GM23338 (cell line): ENCODE measurements at regions not wholly inside any gene's neighbourhood (a gene's known extent, or its start where the extent isn't known, plus 50 kb on each side); places are given as distances from the start of the nearest gene placed in this dataset.
A peak's percentile ranks its signal among the peaks of the same experiment; 100 is the strongest.

ENCODE experiments used
- ATAC-seq: fragments of 200-7000 bp; cut with Tn5 transposase; 3 replicates; pipeline ENCODE4 v1.9.1; 2020
- DNase-seq: peaks from one replicate; pipeline ENCODE4 v3.0.0-alpha.2; 2015; ENCODE audit warnings: low spot score
- H2AFZ ChIP-seq: fragments of 200-600 bp; sonication (generic); 2 replicates; pipeline ENCODE4 v1.8.0; 2016; ENCODE audit warnings: antibody characterized with exemption, mild to moderate bottlenecking, moderate library complexity
- H3F3A ChIP-seq: fragments of 200-600 bp; sonication (generic); replicated peaks from 2 replicates; pipeline ENCODE4 v1.8.0; 2017; ENCODE audit warnings: antibody characterized with exemption, mixed run types, low read depth
- H3K27ac ChIP-seq: fragments of 200-600 bp; sonication (generic); 2 replicates; pipeline ENCODE4 v1.6.1; 2016; ENCODE audit warnings: low read depth
- H3K27me3 ChIP-seq: fragments of 200-600 bp; sonication (generic); 2 replicates; pipeline ENCODE4 v1.8.0; 2016; ENCODE audit warnings: mild to moderate bottlenecking, mixed run types, moderate library complexity; ENCODE audit not compliant: insufficient read depth
- H3K36me3 ChIP-seq: fragments of 200-600 bp; sonication (generic); 2 replicates; pipeline ENCODE4 v1.8.0; 2016; ENCODE audit warnings: mild to moderate bottlenecking; ENCODE audit not compliant: insufficient read depth
- H3K4me1 ChIP-seq: fragments of 200-600 bp; sonication (generic); 2 replicates; pipeline ENCODE4 v1.8.0; 2016; ENCODE audit warnings: mild to moderate bottlenecking, moderate library complexity; ENCODE audit not compliant: insufficient read depth
- H3K4me2 ChIP-seq: fragments of 200-600 bp; sonication (generic); 2 replicates; pipeline ENCODE4 v1.7.1; 2017; ENCODE audit warnings: mixed run types
- H3K4me3 ChIP-seq: fragments of 200-600 bp; sonication (generic); 2 replicates; pipeline ENCODE4 v1.6.1; 2016; ENCODE audit warnings: mixed run types
- H3K79me2 ChIP-seq: fragments of 200-600 bp; sonication (generic); replicated peaks from 2 replicates; pipeline ENCODE4 v1.8.0; 2017; ENCODE audit warnings: mild to moderate bottlenecking; ENCODE audit not compliant: insufficient read depth
- H3K9me2 ChIP-seq: fragments of 200-600 bp; sonication (generic); 2 replicates; pipeline ENCODE4 v1.8.0; 2017; ENCODE audit not compliant: insufficient read depth
- H4K20me1 ChIP-seq: fragments of 200-600 bp; sonication (generic); replicated peaks from 2 replicates; pipeline ENCODE4 v1.8.0; 2017; ENCODE audit warnings: mild to moderate bottlenecking; ENCODE audit not compliant: insufficient read depth
- H3K27ac Mint-ChIP-seq: 2 replicates; pipeline ENCODE4 v1.8.0; 2020; ENCODE audit warnings: inconsistent platforms, mild to moderate bottlenecking, moderate library complexity, mixed read lengths
- H3K27me3 Mint-ChIP-seq: 3 replicates; pipeline ENCODE4 v1.8.0; 2022; ENCODE audit warnings: low read depth, mild to moderate bottlenecking, moderate library complexity, mixed read lengths, inconsistent platforms; ENCODE audit not compliant: insufficient read depth, poor library complexity
- H3K36me3 Mint-ChIP-seq: 3 replicates; pipeline ENCODE4 v1.8.0; 2021; ENCODE audit warnings: low read depth, mild to moderate bottlenecking, inconsistent platforms, moderate library complexity, mixed read lengths
- H3K4me1 Mint-ChIP-seq: 3 replicates; pipeline ENCODE4 v1.8.0; 2020; ENCODE audit warnings: mild to moderate bottlenecking, inconsistent platforms, mixed read lengths
- H3K4me3 Mint-ChIP-seq: 3 replicates; pipeline ENCODE4 v1.8.0; 2021; ENCODE audit warnings: moderate library complexity, mild to moderate bottlenecking, inconsistent platforms, mixed read lengths
- H3K9me3 Mint-ChIP-seq: 3 replicates; pipeline ENCODE4 v1.8.0; 2020; ENCODE audit warnings: moderate library complexity, mild to moderate bottlenecking, inconsistent platforms, mixed read lengths
- CREB1 ChIP-seq: fragments of 250-450 bp; sonication (Bioruptor Pico); IDR thresholded peaks from 2 replicates; pipeline ENCODE4 v1.5.0; 2020; ENCODE audit warnings: low read depth, mild to moderate bottlenecking, moderate library complexity
- EZH2 ChIP-seq: fragments of 200-600 bp; sonication (generic); IDR thresholded peaks from one replicate; pipeline ENCODE4 v1.8.0; 2017; ENCODE audit warnings: antibody characterized with exemption, mild to moderate bottlenecking, low read depth; ENCODE audit not compliant: unreplicated experiment
- EZH2phosphoT487 ChIP-seq: fragments of 200-600 bp; sonication (generic); IDR thresholded peaks from one replicate; pipeline ENCODE4 v1.8.1; 2018; ENCODE audit warnings: antibody characterized with exemption; ENCODE audit not compliant: unreplicated experiment
- JUNB ChIP-seq: IDR thresholded peaks from one replicate; pipeline ENCODE4 v1.6.1; 2016; ENCODE audit warnings: antibody characterized with exemption; ENCODE audit not compliant: unreplicated experiment
- NANOG ChIP-seq: IDR thresholded peaks from 2 replicates; pipeline ENCODE4 v1.6.1; 2016; ENCODE audit warnings: antibody characterized with exemption, borderline replicate concordance
- POLR2AphosphoS5 ChIP-seq: IDR thresholded peaks from 2 replicates; pipeline ENCODE4 v1.6.1; 2016; ENCODE audit warnings: antibody characterized with exemption, low read depth
- STAT1 ChIP-seq: IDR thresholded peaks from one replicate; pipeline ENCODE4 v1.6.1; 2016; ENCODE audit warnings: antibody characterized with exemption; ENCODE audit not compliant: unreplicated experiment
- ZNF114 ChIP-seq: fragments of 250-450 bp; sonication (Bioruptor Pico); IDR thresholded peaks from 2 replicates; pipeline ENCODE4 v1.5.0; 2020; ENCODE audit warnings: mild to moderate bottlenecking, moderate library complexity
- ZNF331 ChIP-seq: fragments of 250-450 bp; sonication (Bioruptor Pico); IDR thresholded peaks from 2 replicates; pipeline ENCODE4 v1.5.0; 2020; ENCODE audit warnings: low read depth, mild to moderate bottlenecking, moderate library complexity
- TF ChIP-seq, protein P1 (sequence below), 2 experiments: fragments of 200-600 bp in 1 of 2; sonication (generic) in 1 of 2; conservative IDR thresholded peaks; 2 replicates each; pipeline versions ENCODE4 v1.5.1 to v1.6.1; 2016 to 2017; ENCODE audit warnings: antibody characterized with exemption in 2 of 2, low read depth in 2 of 2, mild to moderate bottlenecking in 2 of 2, moderate library complexity in 1 of 2
- TF ChIP-seq, protein P2 (sequence below): fragments of 250-450 bp; sonication (Bioruptor Pico); IDR thresholded peaks from 2 replicates; pipeline ENCODE4 v1.5.0; 2020; ENCODE audit warnings: mild to moderate bottlenecking, moderate library complexity
- TF ChIP-seq, protein P3 (sequence below): IDR thresholded peaks from 2 replicates; pipeline ENCODE4 v1.6.1; 2016; ENCODE audit warnings: antibody characterized with exemption
- TF ChIP-seq, protein P4 (sequence below): IDR thresholded peaks from one replicate; pipeline ENCODE4 v1.6.1; 2018; ENCODE audit warnings: antibody characterized with exemption; ENCODE audit not compliant: unreplicated experiment

DNA sequence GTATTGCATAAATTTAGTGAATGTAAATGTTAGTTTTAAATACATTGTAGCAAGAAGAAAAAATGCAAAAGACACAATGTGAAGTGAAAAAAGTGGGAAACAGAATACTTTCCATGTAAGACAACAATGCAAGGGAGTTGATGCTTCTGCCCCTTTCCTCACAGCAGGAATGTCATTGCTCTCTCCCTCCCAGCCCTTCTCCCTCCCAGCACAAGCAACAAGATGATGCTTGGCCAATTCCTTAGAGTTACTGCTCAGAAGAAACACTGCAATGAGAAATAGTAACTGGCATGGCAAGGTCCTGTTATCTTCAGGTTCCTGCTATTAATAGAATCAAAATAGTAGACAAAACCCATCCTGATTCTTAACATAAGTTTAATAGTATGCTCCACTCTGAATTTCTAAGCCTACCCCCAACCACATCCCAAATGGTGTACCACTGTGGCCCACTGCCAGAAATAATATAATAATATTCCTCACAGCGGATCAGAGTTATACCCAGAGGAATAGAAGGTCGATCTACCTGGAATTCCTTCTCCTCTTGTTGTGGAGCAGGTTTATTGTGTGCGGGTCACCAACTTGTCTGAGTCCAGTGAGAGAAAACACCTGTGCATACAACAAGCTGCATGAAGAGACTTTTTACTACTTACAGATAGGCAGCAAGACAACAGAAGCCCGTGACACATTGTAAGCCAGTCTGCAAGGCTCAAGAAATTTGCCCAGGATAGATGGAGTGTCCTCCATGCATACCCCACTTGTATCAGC is 69.8 kb upstream of the SLC7A11 start:
- no peak overlapping the region for H3K27ac ChIP-seq
- H3K27ac Mint-ChIP-seq, result no peak overlapping the region
- H3K4me3 ChIP-seq, result no peak overlapping the region
- ATAC-seq (peak; percentile 48), DNase-seq (peak; percentile 13)
- peaks cover 10% of the 10 kb centered on the region for H3K4me1 ChIP-seq
- H3K9me3 Mint-ChIP-seq, result no peaks in the 10 kb centered on the region
- H3K27me3 Mint-ChIP-seq, result no peaks in the 10 kb centered on the region
- H3K4me3 Mint-ChIP-seq, result no peak overlapping the region
- H3K9me2 ChIP-seq, result 0 out of 2 replicates have a peak, but pooled peaks cover 3% of the 10 kb centered on the region
- no peak overlapping the region for H2AFZ ChIP-seq
- H4K20me1 ChIP-seq, result no peaks in the 10 kb centered on the region
- peaks cover 34% of the 10 kb centered on the region for H3K4me1 Mint-ChIP-seq
- no peaks in the 10 kb centered on the region for H3K27me3 ChIP-seq
- no peaks in the 10 kb centered on the region for H3F3A ChIP-seq
- no peaks in the 10 kb centered on the region for H3K36me3 ChIP-seq
- no peak overlapping the region for H3K4me2 ChIP-seq
- H3K79me2 ChIP-seq, result no peaks in the 10 kb centered on the region
- no peaks in the 10 kb centered on the region for H3K36me3 Mint-ChIP-seq
- TF ChIP-seq, protein P1, sequence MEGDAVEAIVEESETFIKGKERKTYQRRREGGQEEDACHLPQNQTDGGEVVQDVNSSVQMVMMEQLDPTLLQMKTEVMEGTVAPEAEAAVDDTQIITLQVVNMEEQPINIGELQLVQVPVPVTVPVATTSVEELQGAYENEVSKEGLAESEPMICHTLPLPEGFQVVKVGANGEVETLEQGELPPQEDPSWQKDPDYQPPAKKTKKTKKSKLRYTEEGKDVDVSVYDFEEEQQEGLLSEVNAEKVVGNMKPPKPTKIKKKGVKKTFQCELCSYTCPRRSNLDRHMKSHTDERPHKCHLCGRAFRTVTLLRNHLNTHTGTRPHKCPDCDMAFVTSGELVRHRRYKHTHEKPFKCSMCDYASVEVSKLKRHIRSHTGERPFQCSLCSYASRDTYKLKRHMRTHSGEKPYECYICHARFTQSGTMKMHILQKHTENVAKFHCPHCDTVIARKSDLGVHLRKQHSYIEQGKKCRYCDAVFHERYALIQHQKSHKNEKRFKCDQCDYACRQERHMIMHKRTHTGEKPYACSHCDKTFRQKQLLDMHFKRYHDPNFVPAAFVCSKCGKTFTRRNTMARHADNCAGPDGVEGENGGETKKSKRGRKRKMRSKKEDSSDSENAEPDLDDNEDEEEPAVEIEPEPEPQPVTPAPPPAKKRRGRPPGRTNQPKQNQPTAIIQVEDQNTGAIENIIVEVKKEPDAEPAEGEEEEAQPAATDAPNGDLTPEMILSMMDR (conservative IDR thresholded peaks at IDR 0.05; ENCODE audit: low read depth in 2 of 2), result no peak
- TF ChIP-seq JUNB, result no peak
- TF ChIP-seq, protein P2, sequence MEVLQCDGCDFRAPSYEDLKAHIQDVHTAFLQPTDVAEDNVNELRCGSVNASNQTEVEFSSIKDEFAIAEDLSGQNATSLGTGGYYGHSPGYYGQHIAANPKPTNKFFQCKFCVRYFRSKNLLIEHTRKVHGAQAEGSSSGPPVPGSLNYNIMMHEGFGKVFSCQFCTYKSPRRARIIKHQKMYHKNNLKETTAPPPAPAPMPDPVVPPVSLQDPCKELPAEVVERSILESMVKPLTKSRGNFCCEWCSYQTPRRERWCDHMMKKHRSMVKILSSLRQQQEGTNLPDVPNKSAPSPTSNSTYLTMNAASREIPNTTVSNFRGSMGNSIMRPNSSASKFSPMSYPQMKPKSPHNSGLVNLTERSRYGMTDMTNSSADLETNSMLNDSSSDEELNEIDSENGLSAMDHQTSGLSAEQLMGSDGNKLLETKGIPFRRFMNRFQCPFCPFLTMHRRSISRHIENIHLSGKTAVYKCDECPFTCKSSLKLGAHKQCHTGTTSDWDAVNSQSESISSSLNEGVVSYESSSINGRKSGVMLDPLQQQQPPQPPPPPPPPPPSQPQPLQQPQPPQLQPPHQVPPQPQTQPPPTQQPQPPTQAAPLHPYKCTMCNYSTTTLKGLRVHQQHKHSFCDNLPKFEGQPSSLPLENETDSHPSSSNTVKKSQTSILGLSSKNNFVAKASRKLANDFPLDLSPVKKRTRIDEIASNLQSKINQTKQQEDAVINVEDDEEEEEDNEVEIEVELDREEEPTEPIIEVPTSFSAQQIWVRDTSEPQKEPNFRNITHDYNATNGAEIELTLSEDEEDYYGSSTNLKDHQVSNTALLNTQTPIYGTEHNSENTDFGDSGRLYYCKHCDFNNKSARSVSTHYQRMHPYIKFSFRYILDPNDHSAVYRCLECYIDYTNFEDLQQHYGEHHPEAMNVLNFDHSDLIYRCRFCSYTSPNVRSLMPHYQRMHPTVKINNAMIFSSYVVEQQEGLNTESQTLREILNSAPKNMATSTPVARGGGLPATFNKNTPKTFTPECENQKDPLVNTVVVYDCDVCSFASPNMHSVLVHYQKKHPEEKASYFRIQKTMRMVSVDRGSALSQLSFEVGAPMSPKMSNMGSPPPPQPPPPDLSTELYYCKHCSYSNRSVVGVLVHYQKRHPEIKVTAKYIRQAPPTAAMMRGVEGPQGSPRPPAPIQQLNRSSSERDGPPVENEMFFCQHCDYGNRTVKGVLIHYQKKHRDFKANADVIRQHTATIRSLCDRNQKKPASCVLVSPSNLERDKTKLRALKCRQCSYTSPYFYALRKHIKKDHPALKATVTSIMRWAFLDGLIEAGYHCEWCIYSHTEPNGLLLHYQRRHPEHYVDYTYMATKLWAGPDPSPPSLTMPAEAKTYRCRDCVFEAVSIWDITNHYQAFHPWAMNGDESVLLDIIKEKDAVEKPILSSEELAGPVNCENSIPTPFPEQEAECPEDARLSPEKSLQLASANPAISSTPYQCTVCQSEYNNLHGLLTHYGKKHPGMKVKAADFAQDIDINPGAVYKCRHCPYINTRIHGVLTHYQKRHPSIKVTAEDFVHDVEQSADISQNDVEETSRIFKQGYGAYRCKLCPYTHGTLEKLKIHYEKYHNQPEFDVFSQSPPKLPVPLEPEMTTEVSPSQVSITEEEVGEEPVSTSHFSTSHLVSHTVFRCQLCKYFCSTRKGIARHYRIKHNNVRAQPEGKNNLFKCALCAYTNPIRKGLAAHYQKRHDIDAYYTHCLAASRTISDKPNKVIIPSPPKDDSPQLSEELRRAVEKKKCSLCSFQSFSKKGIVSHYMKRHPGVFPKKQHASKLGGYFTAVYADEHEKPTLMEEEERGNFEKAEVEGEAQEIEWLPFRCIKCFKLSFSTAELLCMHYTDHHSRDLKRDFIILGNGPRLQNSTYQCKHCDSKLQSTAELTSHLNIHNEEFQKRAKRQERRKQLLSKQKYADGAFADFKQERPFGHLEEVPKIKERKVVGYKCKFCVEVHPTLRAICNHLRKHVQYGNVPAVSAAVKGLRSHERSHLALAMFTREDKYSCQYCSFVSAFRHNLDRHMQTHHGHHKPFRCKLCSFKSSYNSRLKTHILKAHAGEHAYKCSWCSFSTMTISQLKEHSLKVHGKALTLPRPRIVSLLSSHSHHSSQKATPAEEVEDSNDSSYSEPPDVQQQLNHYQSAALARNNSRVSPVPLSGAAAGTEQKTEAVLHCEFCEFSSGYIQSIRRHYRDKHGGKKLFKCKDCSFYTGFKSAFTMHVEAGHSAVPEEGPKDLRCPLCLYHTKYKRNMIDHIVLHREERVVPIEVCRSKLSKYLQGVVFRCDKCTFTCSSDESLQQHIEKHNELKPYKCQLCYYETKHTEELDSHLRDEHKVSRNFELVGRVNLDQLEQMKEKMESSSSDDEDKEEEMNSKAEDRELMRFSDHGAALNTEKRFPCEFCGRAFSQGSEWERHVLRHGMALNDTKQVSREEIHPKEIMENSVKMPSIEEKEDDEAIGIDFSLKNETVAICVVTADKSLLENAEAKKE, result no peak
- TF ChIP-seq CREB1 (CRISPR knock-in tag), result no peak
- TF ChIP-seq ZNF331 (CRISPR knock-in tag), result no peak
- TF ChIP-seq NANOG, result no peak
- TF ChIP-seq, protein P3, sequence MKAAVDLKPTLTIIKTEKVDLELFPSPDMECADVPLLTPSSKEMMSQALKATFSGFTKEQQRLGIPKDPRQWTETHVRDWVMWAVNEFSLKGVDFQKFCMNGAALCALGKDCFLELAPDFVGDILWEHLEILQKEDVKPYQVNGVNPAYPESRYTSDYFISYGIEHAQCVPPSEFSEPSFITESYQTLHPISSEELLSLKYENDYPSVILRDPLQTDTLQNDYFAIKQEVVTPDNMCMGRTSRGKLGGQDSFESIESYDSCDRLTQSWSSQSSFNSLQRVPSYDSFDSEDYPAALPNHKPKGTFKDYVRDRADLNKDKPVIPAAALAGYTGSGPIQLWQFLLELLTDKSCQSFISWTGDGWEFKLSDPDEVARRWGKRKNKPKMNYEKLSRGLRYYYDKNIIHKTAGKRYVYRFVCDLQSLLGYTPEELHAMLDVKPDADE, result no peak
- TF ChIP-seq STAT1, result no peak
- no peak for TF ChIP-seq ZNF114
- TF ChIP-seq EZH2phosphoT487, result no peak
- no peak for TF ChIP-seq POLR2AphosphoS5
- TF ChIP-seq EZH2, result no peak
- TF ChIP-seq, protein P4, sequence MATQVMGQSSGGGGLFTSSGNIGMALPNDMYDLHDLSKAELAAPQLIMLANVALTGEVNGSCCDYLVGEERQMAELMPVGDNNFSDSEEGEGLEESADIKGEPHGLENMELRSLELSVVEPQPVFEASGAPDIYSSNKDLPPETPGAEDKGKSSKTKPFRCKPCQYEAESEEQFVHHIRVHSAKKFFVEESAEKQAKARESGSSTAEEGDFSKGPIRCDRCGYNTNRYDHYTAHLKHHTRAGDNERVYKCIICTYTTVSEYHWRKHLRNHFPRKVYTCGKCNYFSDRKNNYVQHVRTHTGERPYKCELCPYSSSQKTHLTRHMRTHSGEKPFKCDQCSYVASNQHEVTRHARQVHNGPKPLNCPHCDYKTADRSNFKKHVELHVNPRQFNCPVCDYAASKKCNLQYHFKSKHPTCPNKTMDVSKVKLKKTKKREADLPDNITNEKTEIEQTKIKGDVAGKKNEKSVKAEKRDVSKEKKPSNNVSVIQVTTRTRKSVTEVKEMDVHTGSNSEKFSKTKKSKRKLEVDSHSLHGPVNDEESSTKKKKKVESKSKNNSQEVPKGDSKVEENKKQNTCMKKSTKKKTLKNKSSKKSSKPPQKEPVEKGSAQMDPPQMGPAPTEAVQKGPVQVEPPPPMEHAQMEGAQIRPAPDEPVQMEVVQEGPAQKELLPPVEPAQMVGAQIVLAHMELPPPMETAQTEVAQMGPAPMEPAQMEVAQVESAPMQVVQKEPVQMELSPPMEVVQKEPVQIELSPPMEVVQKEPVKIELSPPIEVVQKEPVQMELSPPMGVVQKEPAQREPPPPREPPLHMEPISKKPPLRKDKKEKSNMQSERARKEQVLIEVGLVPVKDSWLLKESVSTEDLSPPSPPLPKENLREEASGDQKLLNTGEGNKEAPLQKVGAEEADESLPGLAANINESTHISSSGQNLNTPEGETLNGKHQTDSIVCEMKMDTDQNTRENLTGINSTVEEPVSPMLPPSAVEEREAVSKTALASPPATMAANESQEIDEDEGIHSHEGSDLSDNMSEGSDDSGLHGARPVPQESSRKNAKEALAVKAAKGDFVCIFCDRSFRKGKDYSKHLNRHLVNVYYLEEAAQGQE, result no peak
